ENCODE measurements at regions not wholly inside any gene's neighbourhood (a gene's known extent, or its start where the extent isn't known, plus 50 kb on each side); places are given as distances from the start of the nearest gene placed in this dataset.

- Mint-ChIP-seq H3K4me1 (ENCODE audit: low read depth) (no peaks in the 10 kb centered on the region), H3K4me3 (ENCODE audit: unreplicated experiment) (no peak overlapping the region), H3K9me3 (ENCODE audit: low read depth) (no peaks in the 10 kb centered on the region), H3K36me3 (ENCODE audit: low read depth) (no peaks in the 10 kb centered on the region), H3K27ac (ENCODE audit: unreplicated experiment) (no peak overlapping the region), H3K27me3 (ENCODE audit: low read depth) (peaks cover 12% of the 10 kb centered on the region)
- TF ChIP-seq, protein P1, sequence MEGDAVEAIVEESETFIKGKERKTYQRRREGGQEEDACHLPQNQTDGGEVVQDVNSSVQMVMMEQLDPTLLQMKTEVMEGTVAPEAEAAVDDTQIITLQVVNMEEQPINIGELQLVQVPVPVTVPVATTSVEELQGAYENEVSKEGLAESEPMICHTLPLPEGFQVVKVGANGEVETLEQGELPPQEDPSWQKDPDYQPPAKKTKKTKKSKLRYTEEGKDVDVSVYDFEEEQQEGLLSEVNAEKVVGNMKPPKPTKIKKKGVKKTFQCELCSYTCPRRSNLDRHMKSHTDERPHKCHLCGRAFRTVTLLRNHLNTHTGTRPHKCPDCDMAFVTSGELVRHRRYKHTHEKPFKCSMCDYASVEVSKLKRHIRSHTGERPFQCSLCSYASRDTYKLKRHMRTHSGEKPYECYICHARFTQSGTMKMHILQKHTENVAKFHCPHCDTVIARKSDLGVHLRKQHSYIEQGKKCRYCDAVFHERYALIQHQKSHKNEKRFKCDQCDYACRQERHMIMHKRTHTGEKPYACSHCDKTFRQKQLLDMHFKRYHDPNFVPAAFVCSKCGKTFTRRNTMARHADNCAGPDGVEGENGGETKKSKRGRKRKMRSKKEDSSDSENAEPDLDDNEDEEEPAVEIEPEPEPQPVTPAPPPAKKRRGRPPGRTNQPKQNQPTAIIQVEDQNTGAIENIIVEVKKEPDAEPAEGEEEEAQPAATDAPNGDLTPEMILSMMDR (IDR thresholded peaks at IDR 0.05): no peak
- no peak for DNase-seq (ENCODE audit: low spot score)
These were observed 137.6 kb downstream of the GOLIM4 start for GRCh38 chr3:167958141-167958540.

GRCh38 chr3:167952969-167953368 is 142.8 kb downstream of the GOLIM4 start:
- H3K27ac Mint-ChIP-seq (ENCODE audit: unreplicated experiment): no peak overlapping the region
- H3K4me1 Mint-ChIP-seq (ENCODE audit: low read depth): no peaks in the 10 kb centered on the region
- no peak for DNase-seq (ENCODE audit: low spot score)
- no peaks in the 10 kb centered on the region for H3K36me3 Mint-ChIP-seq (ENCODE audit: low read depth)
- no peak overlapping the region for H3K4me3 Mint-ChIP-seq (ENCODE audit: unreplicated experiment)
- no peaks in the 10 kb centered on the region for H3K9me3 Mint-ChIP-seq (ENCODE audit: low read depth)
- H3K27me3 Mint-ChIP-seq (ENCODE audit: low read depth): peaks cover 15% of the 10 kb centered on the region
- TF ChIP-seq, protein P1 (IDR thresholded peaks at IDR 0.05): no peak

- Mint-ChIP-seq H3K36me3 (ENCODE audit: low read depth) (no peaks in the 10 kb centered on the region), H3K27ac (ENCODE audit: unreplicated experiment) (no peak overlapping the region), H3K9me3 (ENCODE audit: low read depth) (peaks cover 4% of the 10 kb centered on the region), H3K4me1 (ENCODE audit: low read depth) (no peaks in the 10 kb centered on the region), H3K4me3 (ENCODE audit: unreplicated experiment) (no peak overlapping the region), H3K27me3 (ENCODE audit: low read depth) (peaks cover 23% of the 10 kb centered on the region)
- no peak for DNase-seq (ENCODE audit: low spot score)
- TF ChIP-seq, protein P1 (IDR thresholded peaks at IDR 0.05): no peak
These were observed 145.5 kb downstream of the GOLIM4 start for GRCh38 chr3:167950212-167950611.

DNA sequence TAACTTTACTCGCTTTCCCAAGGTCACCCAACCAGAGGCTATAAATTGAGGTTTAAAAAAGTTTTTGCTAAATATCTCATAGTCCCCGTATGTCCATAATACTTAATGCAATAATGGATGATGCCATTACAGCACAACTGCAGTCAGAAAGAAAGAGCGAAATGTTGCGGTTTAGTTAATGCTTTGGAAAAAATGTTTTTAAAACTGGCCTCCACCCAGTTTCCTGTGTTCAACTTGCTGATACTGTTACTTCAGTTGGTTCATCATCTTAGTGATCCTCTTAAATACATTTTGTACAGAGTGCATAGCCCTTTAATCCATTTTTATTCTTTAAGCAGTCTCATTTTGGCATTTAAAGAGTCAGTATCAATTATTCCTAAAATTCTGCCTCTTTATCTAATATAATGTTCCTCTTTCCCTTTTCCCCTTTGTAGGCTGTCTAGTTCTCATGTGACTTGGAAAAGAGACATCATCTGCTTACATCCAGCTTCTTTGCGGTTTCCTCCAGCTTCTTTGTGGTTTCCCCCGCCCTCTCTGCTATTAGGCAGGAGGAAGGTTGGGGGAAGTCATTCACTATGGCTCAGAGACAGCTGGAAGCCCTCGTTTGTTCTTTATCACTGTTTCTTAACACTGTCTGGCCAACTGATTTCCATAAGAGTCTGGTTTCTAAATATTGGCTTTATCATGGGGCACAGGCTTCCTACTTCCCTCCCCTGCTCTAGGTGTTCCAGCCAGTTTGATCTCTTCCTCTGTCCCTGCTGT is 154.3 kb downstream of the GOLIM4 start:
- Mint-ChIP-seq H3K4me3 (ENCODE audit: unreplicated experiment) (no peak overlapping the region), H3K27me3 (ENCODE audit: low read depth) (peaks cover 11% of the 10 kb centered on the region), H3K27ac (ENCODE audit: unreplicated experiment) (peak overlapping the region; percentile 42), H3K9me3 (ENCODE audit: low read depth) (peaks cover 2% of the 10 kb centered on the region), H3K4me1 (ENCODE audit: low read depth) (peaks cover 10% of the 10 kb centered on the region), H3K36me3 (ENCODE audit: low read depth) (no peaks in the 10 kb centered on the region)
- TF ChIP-seq, protein P1 (IDR thresholded peaks at IDR 0.05): no peak
- no peak for DNase-seq (ENCODE audit: low spot score)

DNA sequence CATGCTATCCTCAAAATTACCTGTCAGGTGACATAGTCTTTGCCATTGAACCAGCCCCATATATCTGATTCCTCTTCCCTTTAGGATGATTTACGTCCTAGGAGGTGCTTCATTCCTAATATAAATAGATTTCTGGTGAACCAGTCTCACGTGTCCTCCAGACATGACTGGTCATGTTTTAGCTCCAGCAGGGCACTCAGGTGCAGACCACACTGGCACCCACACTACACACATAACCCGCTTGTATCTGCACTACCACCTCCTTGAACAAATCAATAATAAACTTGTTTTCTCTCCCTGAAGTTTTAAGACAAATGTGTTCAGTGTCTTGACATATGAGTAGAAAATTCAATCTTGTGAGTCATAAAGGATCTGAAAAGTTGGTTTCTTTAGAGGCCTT is 155.5 kb downstream of the GOLIM4 start:
- H3K9me3 Mint-ChIP-seq (ENCODE audit: low read depth): peaks cover 2% of the 10 kb centered on the region
- no peak overlapping the region for H3K27ac Mint-ChIP-seq (ENCODE audit: unreplicated experiment)
- H3K27me3 Mint-ChIP-seq (ENCODE audit: low read depth): peaks cover 18% of the 10 kb centered on the region
- no peak for DNase-seq (ENCODE audit: low spot score)
- TF ChIP-seq, protein P1 (IDR thresholded peaks at IDR 0.05): no peak
- peaks cover 10% of the 10 kb centered on the region for H3K4me1 Mint-ChIP-seq (ENCODE audit: low read depth)
- H3K4me3 Mint-ChIP-seq (ENCODE audit: unreplicated experiment): no peak overlapping the region
- H3K36me3 Mint-ChIP-seq (ENCODE audit: low read depth): no peaks in the 10 kb centered on the region
